ENCODE measurements at regions not wholly inside any gene's neighbourhood (a gene's known extent, or its start where the extent isn't known, plus 50 kb on each side); places are given as distances from the start of the nearest gene placed in this dataset.

- peak; percentile 45 for DNase-seq (ENCODE audit: low read depth)
- peak overlapping the region; percentile 67 for H3K4me3 ChIP-seq (ENCODE audit: low read depth, low read length)
- peak; percentile 57 for TF ChIP-seq CTCF (IDR thresholded peaks at IDR 0.05; ENCODE audit: low read depth, low read length, missing control alignments)
Observed at GRCh38 chr2:168346725-168347477, 99.5 kb upstream of the STK39 start.

GRCh38 chr2:168348076-168348475, 100.7 kb upstream of the STK39 start:
- no peak overlapping the region for H3K4me3 ChIP-seq (ENCODE audit: low read depth, low read length)
- TF ChIP-seq CTCF (IDR thresholded peaks at IDR 0.05; ENCODE audit: low read depth, low read length, missing control alignments) = peak; percentile 77
- DNase-seq (ENCODE audit: low read depth) = no peak

- no peak for TF ChIP-seq CTCF (IDR thresholded peaks at IDR 0.05; ENCODE audit: low read depth, low read length, missing control alignments)
- no peak overlapping the region for H3K4me3 ChIP-seq (ENCODE audit: low read depth, low read length)
- DNase-seq (ENCODE audit: low read depth) = no peak
Observed at GRCh38 chr2:168350380-168350779, 103.0 kb upstream of the STK39 start.

GRCh38 chr2:168353251-168353650, 102.8 kb upstream of the CERS6 start:
- no peak for TF ChIP-seq CTCF (IDR thresholded peaks at IDR 0.05; ENCODE audit: low read depth, low read length, missing control alignments)
- no peak for DNase-seq (ENCODE audit: low read depth)
- H3K4me3 ChIP-seq (ENCODE audit: low read depth, low read length) = no peak overlapping the region

GRCh38 chr2:168354499-168354898, 101.6 kb upstream of the CERS6 start:
- no peak for DNase-seq (ENCODE audit: low read depth)
- TF ChIP-seq CTCF (IDR thresholded peaks at IDR 0.05; ENCODE audit: low read depth, low read length, missing control alignments) = no peak
- no peak overlapping the region for H3K4me3 ChIP-seq (ENCODE audit: low read depth, low read length)

- DNase-seq (ENCODE audit: low read depth) = no peak
- no peak overlapping the region for H3K4me3 ChIP-seq (ENCODE audit: low read depth, low read length)
- TF ChIP-seq CTCF (IDR thresholded peaks at IDR 0.05; ENCODE audit: low read depth, low read length, missing control alignments) = no peak
Observed at GRCh38 chr2:168355121-168355520, 101.0 kb upstream of the CERS6 start.
